Common myeloid progenitor, CD34-positive (primary cell): ENCODE measurements at regions not wholly inside any gene's neighbourhood (a gene's known extent, or its start where the extent isn't known, plus 50 kb on each side); places are given as distances from the start of the nearest gene placed in this dataset.
"Not testable (repeated sequence)": the region's sequence is repeated elsewhere in the genome, so short reads cannot be mapped to it uniquely, and the experiment has no call there.

ENCODE experiments used
- CTCF ChIA-PET: fragments of 350-600 bp; sonication (Branson Sonifier 250); formaldehyde crosslinking; loops from one replicate; lab custom pipeline; 2021; ENCODE audit warnings: antibody characterized with exemption; lab: Charles Lee
- POLR2A ChIA-PET: fragments of 350-600 bp; sonication (Branson Sonifier 250); formaldehyde crosslinking; loops from one replicate; lab custom pipeline; 2021; ENCODE audit warnings: antibody characterized with exemption; lab: Charles Lee
- DNase-seq, 3 donors: peaks; one replicate each; pipeline versions ENCODE4 v3.0.0 to v3.0.0-alpha.2; 2013
- H3K27ac ChIP-seq, 2 experiments: 1 replicate in 1 of 2; 2 replicates in 1 of 2; pipeline ENCODE4 v1.7.0; 2013; ENCODE audit warnings: inconsistent platforms in 2 of 2, low read length in 2 of 2, mild to moderate bottlenecking in 2 of 2, low read depth in 1 of 2, moderate library complexity in 1 of 2; ENCODE audit not compliant: severe bottlenecking in 2 of 2, insufficient read depth in 1 of 2, poor library complexity in 1 of 2
- H3K27me3 ChIP-seq, 5 experiments: replicated peaks in 2 of 5; 1 replicate in 3 of 5; 2 replicates in 2 of 5; pipeline versions ENCODE4 v1.6.1 to v1.7.0; 2013; ENCODE audit warnings: low read length in 4 of 5, mild to moderate bottlenecking in 2 of 5, moderate library complexity in 2 of 5, inconsistent platforms in 1 of 5; ENCODE audit not compliant: insufficient read depth in 5 of 5, control insufficient read depth in 4 of 5
- H3K36me3 ChIP-seq, 4 experiments: 1 replicate in 2 of 4; 2 replicates in 2 of 4; pipeline versions ENCODE4 v1.6.1 to v1.7.0; 2013; ENCODE audit warnings: low read length in 3 of 4, control low read depth in 1 of 4, mild to moderate bottlenecking in 1 of 4; ENCODE audit not compliant: control insufficient read depth in 4 of 4, insufficient read depth in 4 of 4
- H3K4me1 ChIP-seq, 4 experiments: 1 replicate in 3 of 4; 2 replicates in 1 of 4; pipeline versions ENCODE4 v1.6.1 to v1.7.1; 2013; ENCODE audit warnings: low read length in 3 of 4, mild to moderate bottlenecking in 3 of 4, control low read depth in 1 of 4, inconsistent platforms in 1 of 4, moderate library complexity in 1 of 4; ENCODE audit not compliant: control insufficient read depth in 4 of 4, insufficient read depth in 4 of 4; ENCODE audit errors: control extremely low read depth in 1 of 4
- H3K4me3 ChIP-seq, 7 experiments: 1 replicate in 4 of 7; 2 replicates in 3 of 7; pipeline versions ENCODE4 v1.5.1 to v1.7.0; 2013; ENCODE audit warnings: mild to moderate bottlenecking in 7 of 7, low read length in 6 of 7, moderate library complexity in 6 of 7, inconsistent platforms in 2 of 7, low read depth in 2 of 7, control low read depth in 1 of 7; ENCODE audit not compliant: insufficient read depth in 4 of 7, control insufficient read depth in 1 of 7; ENCODE audit errors: extremely low read depth in 1 of 7
- H3K9me3 ChIP-seq, 5 experiments: 1 replicate in 4 of 5; 2 replicates in 1 of 5; pipeline versions ENCODE4 v1.6.1 to v1.7.1; 2013; ENCODE audit warnings: low read length in 4 of 5, mild to moderate bottlenecking in 2 of 5, inconsistent platforms in 1 of 5, low read depth in 1 of 5, moderate library complexity in 1 of 5; ENCODE audit not compliant: control insufficient read depth in 4 of 5, insufficient read depth in 2 of 5; ENCODE audit errors: control extremely low read depth in 1 of 5
- WGBS: methylation state at CpG from one replicate; pipeline ENCODE4 v1.1.5; 2013; ENCODE audit not compliant: insufficient coverage; 5-methylcytosine and 5-hydroxymethylcytosine counted together

DNA sequence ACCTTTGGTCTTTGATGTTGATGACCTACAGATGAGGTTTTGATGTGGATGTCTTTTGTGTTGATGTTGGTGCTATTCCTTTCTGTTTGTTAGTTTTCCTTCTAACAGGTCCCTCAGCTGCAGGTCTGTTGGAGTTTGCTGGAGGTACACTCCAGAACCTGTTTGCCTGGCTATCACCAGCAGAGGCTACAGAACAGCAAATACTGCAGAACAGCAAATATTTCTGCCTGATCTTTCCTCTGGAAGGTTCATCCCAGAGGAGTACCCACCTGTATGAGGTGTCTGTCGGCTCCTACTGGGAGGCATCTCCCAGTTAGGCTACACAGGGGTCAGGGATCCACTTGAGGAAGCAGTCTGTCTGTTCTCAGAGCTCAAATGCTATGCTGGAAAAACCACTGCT, 694.5 kb upstream of the CDH6 start:
- Histone ChIP-seq H3K27ac (no peak overlapping the region), H3K4me1 (no peaks in the 10 kb centered on the region), H3K36me3 (no peaks in the 10 kb centered on the region), H3K9me3 (peaks cover 0 to 5% (median 0%) of the 10 kb centered on the region in 5 experiments), H3K4me3 (no peak overlapping the region), H3K27me3 (no peaks in the 10 kb centered on the region)
- 0% methylated on average over 1 of the region's 1 CpG for WGBS
- ChIA-PET CTCF (no interaction called here), POLR2A (no interaction called here)
- no peak for DNase-seq

DNA sequence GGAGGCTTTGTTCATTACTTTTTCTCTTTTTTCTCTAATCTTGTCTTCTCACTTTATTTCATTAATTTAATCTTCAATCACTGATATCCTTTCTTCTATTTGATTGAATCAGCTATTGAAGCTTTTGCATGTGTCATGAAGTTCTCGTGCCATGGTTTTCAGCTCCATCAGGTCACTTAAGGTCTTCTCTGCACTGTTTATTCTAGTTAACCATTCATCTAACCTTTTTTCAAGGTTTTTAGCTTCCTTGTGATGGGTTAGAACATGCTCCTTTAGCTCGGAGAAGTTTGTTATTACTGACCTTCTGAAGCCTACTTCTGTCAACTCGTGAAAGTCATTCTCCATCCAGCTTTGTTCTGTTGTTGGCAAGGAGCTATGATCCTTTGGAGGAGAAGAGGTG, 695.0 kb upstream of the CDH6 start:
- WGBS = no CpG with 5 or more reads among the region's 3 CpGs
- H3K4me3 ChIP-seq, H3K4me1 ChIP-seq, H3K36me3 ChIP-seq, DNase-seq, H3K27me3 ChIP-seq, POLR2A ChIA-PET, H3K27ac ChIP-seq, CTCF ChIA-PET, H3K9me3 ChIP-seq: not testable (repeated sequence)

DNA sequence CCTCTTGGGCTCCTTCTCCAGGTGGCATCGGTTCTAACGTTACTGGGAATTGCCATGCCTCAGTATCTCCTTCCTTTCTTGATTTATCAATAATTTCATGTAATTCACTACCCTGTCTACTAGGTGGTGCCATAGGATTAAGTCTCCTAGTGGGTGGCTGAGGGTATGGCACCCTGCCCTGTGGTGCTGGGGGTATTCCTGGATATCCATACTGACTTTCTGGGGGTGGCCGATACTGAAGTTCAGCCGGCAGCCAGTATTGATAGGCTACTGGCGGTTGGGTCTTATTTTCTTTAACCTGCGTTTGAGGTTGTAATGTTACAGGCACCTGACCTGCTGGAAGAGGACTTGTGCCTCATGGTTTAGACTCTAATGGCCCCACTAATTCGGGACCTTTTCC, 699.4 kb upstream of the CDH6 start:
- H3K9me3 ChIP-seq, H3K4me3 ChIP-seq, POLR2A ChIA-PET, H3K27ac ChIP-seq, H3K27me3 ChIP-seq, CTCF ChIA-PET, DNase-seq, H3K4me1 ChIP-seq, H3K36me3 ChIP-seq: not testable (repeated sequence)
- WGBS = 93% methylated on average over 3 of the region's 7 CpGs

DNA sequence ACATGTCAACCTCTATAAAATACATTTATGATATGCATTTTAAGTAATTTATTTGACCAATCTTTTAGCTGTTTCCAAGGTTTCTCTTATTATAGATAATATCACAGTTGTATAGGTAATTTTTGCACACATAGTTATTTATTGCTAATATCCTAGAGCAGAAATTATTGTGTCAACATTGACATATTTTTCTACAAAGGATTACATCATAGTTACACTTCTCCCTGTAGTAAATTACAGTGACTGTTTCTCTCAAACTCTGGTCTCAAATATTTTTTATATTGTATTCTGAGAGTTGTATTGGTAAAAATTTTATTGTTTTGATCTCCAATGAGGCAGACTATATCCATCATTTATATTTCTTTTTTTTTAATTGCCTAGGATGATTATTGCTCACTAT, 714.4 kb upstream of the CDH6 start:
- H3K27me3 ChIP-seq = no peaks in the 10 kb centered on the region
- no peaks in the 10 kb centered on the region for H3K4me1 ChIP-seq
- H3K9me3 ChIP-seq = peaks cover 0 to 13% (median 2%) of the 10 kb centered on the region in 5 experiments
- H3K36me3 ChIP-seq = no peaks in the 10 kb centered on the region
- ChIA-PET CTCF (no interaction called here), POLR2A (no interaction called here)
- H3K27ac ChIP-seq = no peak overlapping the region
- no peak for DNase-seq
- H3K4me3 ChIP-seq = no peak overlapping the region

DNA sequence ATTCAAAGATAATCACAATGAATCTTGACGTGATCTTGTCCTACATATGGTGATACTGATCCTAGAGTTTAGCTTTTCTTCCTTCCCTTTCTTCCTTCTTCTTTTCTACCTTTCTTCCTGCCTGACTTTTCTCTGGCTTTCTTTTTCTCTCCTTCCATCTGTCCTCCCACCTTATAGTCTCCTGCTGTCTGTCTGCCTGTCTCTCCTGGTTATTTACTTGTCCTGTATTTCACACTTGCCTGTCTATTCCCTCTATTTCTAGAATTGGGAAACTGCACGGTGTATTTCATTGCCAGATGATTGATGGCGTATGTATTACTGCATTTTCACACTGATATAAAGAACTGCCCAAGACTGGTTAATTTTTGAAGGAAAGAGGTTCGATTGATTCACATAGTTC, 718.1 kb upstream of the CDH6 start:
- Histone ChIP-seq H3K27ac (no peak overlapping the region), H3K27me3 (no peaks in the 10 kb centered on the region), H3K9me3 (peaks cover 0 to 13% (median 2%) of the 10 kb centered on the region in 5 experiments), H3K4me3 (no peak overlapping the region), H3K4me1 (no peaks in the 10 kb centered on the region), H3K36me3 (no peaks in the 10 kb centered on the region)
- WGBS = 83% methylated on average over 2 of the region's 4 CpGs
- POLR2A ChIA-PET = no interaction called here
- CTCF ChIA-PET = no interaction called here
- no peak for DNase-seq

DNA sequence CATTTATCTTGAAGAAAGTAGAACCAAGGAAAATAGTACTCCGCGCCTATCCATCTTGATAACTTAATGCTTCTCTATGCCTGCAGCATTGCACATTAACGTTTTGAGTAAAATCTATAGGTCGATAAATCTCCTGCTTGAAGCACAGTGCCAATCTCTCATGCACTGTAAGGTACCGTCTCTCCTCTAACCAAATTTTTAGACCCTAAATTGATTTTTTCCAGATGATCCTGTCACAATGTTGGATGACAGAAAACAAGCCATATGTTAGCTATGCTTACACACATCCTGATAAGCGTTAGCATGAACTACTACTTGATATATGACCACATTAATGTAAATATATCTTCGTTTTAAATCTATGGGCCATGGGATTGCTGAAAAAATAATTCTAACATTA, 723.8 kb upstream of the CDH6 start:
- 98% methylated on average over 5 of the region's 7 CpGs for WGBS
- H3K4me3 ChIP-seq = no peak overlapping the region
- POLR2A ChIA-PET = no interaction called here
- CTCF ChIA-PET = no interaction called here
- H3K4me1 ChIP-seq = no peaks in the 10 kb centered on the region
- H3K9me3 ChIP-seq = peaks cover 0 to 4% (median 0%) of the 10 kb centered on the region in 5 experiments
- no peaks in the 10 kb centered on the region for H3K36me3 ChIP-seq
- H3K27me3 ChIP-seq = no peaks in the 10 kb centered on the region
- DNase-seq = no peak
- no peak overlapping the region for H3K27ac ChIP-seq

DNA sequence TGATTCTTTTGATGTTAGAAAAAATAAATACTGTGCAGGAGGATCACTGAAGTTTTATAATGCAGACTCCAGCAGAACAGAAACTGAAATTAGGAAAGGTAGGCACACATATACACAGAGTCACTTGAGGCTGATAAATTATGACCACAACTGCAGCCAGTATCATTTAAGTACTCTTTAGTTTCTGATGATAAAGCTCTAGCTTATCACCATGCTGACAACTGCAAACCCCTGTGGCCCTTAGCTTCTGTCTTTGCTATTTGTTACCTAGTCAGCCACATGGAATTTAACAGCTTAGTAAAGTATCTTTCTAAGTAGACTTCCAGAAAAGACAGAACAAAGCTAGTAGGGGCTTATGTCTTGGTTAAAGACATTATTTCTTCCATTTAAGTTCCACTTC, 734.8 kb upstream of the CDH6 start:
- Histone ChIP-seq H3K36me3 (no peaks in the 10 kb centered on the region), H3K4me3 (no peak overlapping the region), H3K4me1 (no peaks in the 10 kb centered on the region), H3K9me3 (no peaks in the 10 kb centered on the region), H3K27me3 (no peaks in the 10 kb centered on the region), H3K27ac (no peak overlapping the region)
- ChIA-PET CTCF (no interaction called here), POLR2A (no interaction called here)
- no peak for DNase-seq

DNA sequence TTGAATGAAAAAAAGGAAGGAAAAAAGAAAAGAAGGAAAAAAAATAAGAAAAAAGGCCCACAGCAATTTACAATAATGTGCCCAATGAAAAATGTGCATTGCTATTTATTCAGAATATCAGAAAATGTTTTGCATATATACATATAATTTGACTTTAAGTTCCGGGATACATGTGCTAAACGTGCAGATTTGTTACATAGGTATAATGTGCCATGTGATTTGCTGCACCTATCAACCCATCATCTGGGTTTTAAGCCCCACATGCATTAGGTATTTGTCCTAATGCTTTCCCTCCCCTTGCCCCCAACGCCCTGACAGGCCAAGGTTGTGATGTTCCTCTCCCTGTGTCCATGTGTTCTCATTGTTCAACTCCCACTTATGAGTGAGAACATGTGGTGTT, 738.0 kb upstream of the CDH6 start:
- H3K9me3 ChIP-seq, H3K4me1 ChIP-seq, H3K27me3 ChIP-seq, CTCF ChIA-PET, POLR2A ChIA-PET, H3K36me3 ChIP-seq, H3K27ac ChIP-seq, DNase-seq, H3K4me3 ChIP-seq: not testable (repeated sequence)
- WGBS = no CpG with 5 or more reads among the region's 3 CpGs
